ENCODE measurements at regions not wholly inside any gene's neighbourhood (a gene's known extent, or its start where the extent isn't known, plus 50 kb on each side); places are given as distances from the start of the nearest gene placed in this dataset.

DNA sequence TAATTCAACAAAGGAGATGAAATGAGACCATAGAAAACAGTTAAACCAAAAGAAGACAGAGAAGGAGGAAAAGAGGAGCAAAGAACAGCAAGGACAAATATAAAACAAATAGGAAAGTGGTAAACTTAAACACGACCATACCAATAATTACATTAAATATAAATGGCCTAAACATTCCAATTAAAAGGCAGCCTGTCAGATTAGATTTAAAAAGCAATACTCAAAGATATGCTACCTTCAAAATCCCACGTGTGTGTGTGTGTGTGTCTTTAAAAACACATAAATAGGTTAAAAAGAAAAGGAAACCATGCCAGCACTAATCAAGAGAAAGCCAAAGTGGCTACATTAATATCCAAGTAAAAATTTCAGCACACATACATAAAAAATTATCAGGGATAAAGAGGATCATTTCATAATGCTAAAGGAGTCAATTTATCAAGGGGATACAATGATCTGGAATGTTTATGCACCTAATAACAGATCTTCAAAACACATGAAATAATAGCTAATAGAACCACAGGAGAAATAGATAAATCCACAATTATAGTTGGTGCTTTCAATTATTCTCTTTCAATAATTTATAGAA lies 355.7 kb upstream of the POU3F1 start:
- H3K27ac ChIP-seq = no peak overlapping the region
- H3K4me1 ChIP-seq (replicated peaks in 1 of 2) = no peaks in the 10 kb centered on the region
- TF ChIP-seq POLR2A (IDR thresholded peaks at IDR 0.05) (no peak), CTCF (IDR thresholded peaks at IDR 0.05) (no peak)
- WGBS, 4 donors = 27 to 62% (median 38%) methylated on average over 2 of the region's 2 CpGs
- H3K36me3 ChIP-seq (replicated peaks in 1 of 2) = no peaks in the 10 kb centered on the region
- intact Hi-C loops (cut with DNase I) = no loop called here
- DNase-seq = no peak
- no peak overlapping the region for H3K4me3 ChIP-seq
- H3K9me3 ChIP-seq (replicated peaks in 1 of 3) = no peaks in the 10 kb centered on the region
- H3K27me3 ChIP-seq = no peaks in the 10 kb centered on the region

- H3K4me1 ChIP-seq (replicated peaks in 1 of 2) = no peaks in the 10 kb centered on the region
- no peak overlapping the region for H3K27ac ChIP-seq
- no peaks in the 10 kb centered on the region for H3K27me3 ChIP-seq
- no peaks in the 10 kb centered on the region for H3K36me3 ChIP-seq (replicated peaks in 1 of 2)
- TF ChIP-seq CTCF (IDR thresholded peaks at IDR 0.05) (no peak), POLR2A (IDR thresholded peaks at IDR 0.05) (no peak)
- no peak overlapping the region for H3K4me3 ChIP-seq
- intact Hi-C loops (cut with DNase I) = no loop called here
- peaks cover 0 to 6% (median 0%) of the 10 kb centered on the region in 3 donors for H3K9me3 ChIP-seq (replicated peaks in 1 of 3)
- no peak for DNase-seq
- 80 to 83% (median 81%) methylated on average over 1 of the region's 1 CpG for WGBS, 4 donors
Observed at GRCh38 chr1:38396606-38397005, 350.0 kb upstream of the POU3F1 start.

- H3K27ac ChIP-seq = no peak overlapping the region
- intact Hi-C loops (cut with DNase I) = no loop called here
- H3K36me3 ChIP-seq (replicated peaks in 1 of 2) = no peaks in the 10 kb centered on the region
- TF ChIP-seq CTCF (IDR thresholded peaks at IDR 0.05) (no peak), POLR2A (IDR thresholded peaks at IDR 0.05) (no peak)
- DNase-seq = no peak
- H3K4me3 ChIP-seq = no peak overlapping the region
- H3K4me1 ChIP-seq (replicated peaks in 1 of 2) = no peaks in the 10 kb centered on the region
- no peaks in the 10 kb centered on the region for H3K27me3 ChIP-seq
- H3K9me3 ChIP-seq (replicated peaks in 1 of 3) = peaks cover 0 to 6% (median 0%) of the 10 kb centered on the region in 3 donors
Observed at GRCh38 chr1:38394303-38394702, 347.7 kb upstream of the POU3F1 start.

DNA sequence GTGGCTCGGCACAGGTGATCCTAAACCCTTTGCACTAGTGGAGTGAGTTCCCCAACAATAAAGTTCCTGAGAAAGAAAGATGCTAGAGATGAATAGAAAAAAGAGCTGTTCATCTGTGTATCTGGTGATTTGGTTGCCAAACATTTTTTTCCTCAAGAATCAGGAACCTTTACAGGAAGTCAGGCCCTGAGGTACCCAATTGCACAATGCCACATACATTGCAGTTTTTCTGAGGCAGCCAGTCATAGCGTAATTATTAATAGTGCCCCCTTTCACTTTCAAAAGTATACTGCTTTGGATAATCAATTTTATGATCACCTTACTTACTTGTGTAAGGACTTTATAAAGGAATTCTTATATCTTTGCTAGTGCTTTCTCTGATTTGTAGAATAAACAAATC lies 346.3 kb upstream of the POU3F1 start:
- Histone ChIP-seq H3K36me3 (replicated peaks in 1 of 2) (no peaks in the 10 kb centered on the region), H3K4me1 (replicated peaks in 1 of 2) (no peaks in the 10 kb centered on the region), H3K27ac (no peak overlapping the region), H3K27me3 (no peaks in the 10 kb centered on the region), H3K4me3 (no peak overlapping the region), H3K9me3 (replicated peaks in 1 of 3) (peaks cover 0 to 6% (median 0%) of the 10 kb centered on the region in 3 donors)
- 48 to 78% (median 61%) methylated on average over 2 of the region's 2 CpGs for WGBS, 4 donors
- intact Hi-C loops (cut with DNase I) = no loop called here
- no peak for DNase-seq
- TF ChIP-seq POLR2A (IDR thresholded peaks at IDR 0.05) = no peak
- no peak for TF ChIP-seq CTCF (IDR thresholded peaks at IDR 0.05)

Data from adrenal gland (tissue), 9 donors.